PC-9 (cell line): ENCODE measurements at regions not wholly inside any gene's neighbourhood (a gene's known extent, or its start where the extent isn't known, plus 50 kb on each side); places are given as distances from the start of the nearest gene placed in this dataset.

Experiments used
- BruUV-seq: library from RNA; stranded (reverse); fragments of 400-500 nt; replicated peaks from 2 replicates; lab custom pipeline; 2021; lab: Mats Ljungman, UMichigan
- CTCF ChIA-PET: fragments of 300-600 bp; sonication (Branson Sonifier 250); formaldehyde crosslinking; loops from one replicate; lab custom pipeline; 2022; ENCODE audit warnings: antibody characterized with exemption; lab: Charles Lee
- POLR2A ChIA-PET: fragments of 300-600 bp; sonication (Branson Sonifier 250); formaldehyde crosslinking; loops from one replicate; lab custom pipeline; 2022; ENCODE audit warnings: antibody characterized with exemption; ENCODE audit not compliant: unreplicated experiment; lab: Charles Lee
- DNase-seq, 2 experiments: peaks; one replicate each; pipeline versions ENCODE4 v3.0.0 to v3.0.0-alpha.2; 2015 to 2022; ENCODE audit warnings: mixed read lengths in 1 of 2
- H2AFZ ChIP-seq: fragments of 200-600 bp; sonication (generic); 2 replicates; pipeline ENCODE4 v1.8.1; 2017; ENCODE audit warnings: antibody characterized with exemption
- H3F3A ChIP-seq: fragments of 200-600 bp; sonication (generic); 2 replicates; pipeline ENCODE4 v1.8.1; 2017; ENCODE audit warnings: antibody characterized with exemption, mild to moderate bottlenecking, low read depth; ENCODE audit not compliant: insufficient read depth
- H3K27ac ChIP-seq: fragments of 200-600 bp; sonication (generic); 2 replicates; pipeline ENCODE4 v1.6.1; 2016; ENCODE audit warnings: mixed run types
- H3K27me3 ChIP-seq: fragments of 200-600 bp; sonication (generic); 2 replicates; pipeline ENCODE4 v1.6.1; 2016; ENCODE audit warnings: low read depth, mixed run types; ENCODE audit not compliant: insufficient read depth
- H3K36me3 ChIP-seq: fragments of 200-600 bp; sonication (generic); 2 replicates; pipeline ENCODE4 v1.6.1; 2016; ENCODE audit warnings: low read depth, mixed run types
- H3K4me1 ChIP-seq: fragments of 200-600 bp; sonication (generic); replicated peaks from 2 replicates; pipeline ENCODE4 v1.6.1; 2016; ENCODE audit warnings: mixed run types; ENCODE audit not compliant: insufficient read depth
- H3K4me2 ChIP-seq: fragments of 200-600 bp; sonication (generic); 2 replicates; pipeline ENCODE4 v1.6.1; 2017; ENCODE audit warnings: mixed run types
- H3K4me3 ChIP-seq: fragments of 200-600 bp; sonication (generic); 2 replicates; pipeline ENCODE4 v1.6.1; 2016; ENCODE audit warnings: mixed run types
- H3K79me2 ChIP-seq: fragments of 200-600 bp; sonication (generic); 2 replicates; pipeline ENCODE4 v1.6.1; 2017; ENCODE audit warnings: low read depth, mixed run types
- H3K9me2 ChIP-seq: fragments of 200-600 bp; sonication (generic); 2 replicates; pipeline ENCODE4 v1.8.1; 2017; ENCODE audit warnings: mild to moderate bottlenecking; ENCODE audit not compliant: insufficient read depth
- H3K9me3 ChIP-seq: fragments of 200-600 bp; sonication (generic); 2 replicates; pipeline ENCODE4 v1.8.1; 2016; ENCODE audit warnings: low read depth; ENCODE audit not compliant: insufficient read depth
- H4K20me1 ChIP-seq: fragments of 200-600 bp; sonication (generic); 2 replicates; pipeline ENCODE4 v1.8.1; 2017; ENCODE audit not compliant: insufficient read depth
- EZH2 ChIP-seq: fragments of 200-600 bp; sonication (generic); IDR thresholded peaks from 2 replicates; pipeline ENCODE4 v1.8.0; 2017; ENCODE audit warnings: antibody characterized with exemption, low read depth
- intact Hi-C: fragments of 100-400 bp; cut with micrococcal nuclease; formaldehyde crosslinking; loops from one replicate; pipeline ENCODE4 v1.10.0; 2022; ENCODE audit not compliant: unreplicated experiment
- TF ChIP-seq, protein P1 (sequence below): fragments of 200-600 bp; sonication (generic); conservative IDR thresholded peaks from 2 replicates; pipeline ENCODE4 v1.6.1; 2017; ENCODE audit warnings: mixed run types, antibody characterized with exemption, mild to moderate bottlenecking, moderate library complexity

- TF ChIP-seq, protein P1, sequence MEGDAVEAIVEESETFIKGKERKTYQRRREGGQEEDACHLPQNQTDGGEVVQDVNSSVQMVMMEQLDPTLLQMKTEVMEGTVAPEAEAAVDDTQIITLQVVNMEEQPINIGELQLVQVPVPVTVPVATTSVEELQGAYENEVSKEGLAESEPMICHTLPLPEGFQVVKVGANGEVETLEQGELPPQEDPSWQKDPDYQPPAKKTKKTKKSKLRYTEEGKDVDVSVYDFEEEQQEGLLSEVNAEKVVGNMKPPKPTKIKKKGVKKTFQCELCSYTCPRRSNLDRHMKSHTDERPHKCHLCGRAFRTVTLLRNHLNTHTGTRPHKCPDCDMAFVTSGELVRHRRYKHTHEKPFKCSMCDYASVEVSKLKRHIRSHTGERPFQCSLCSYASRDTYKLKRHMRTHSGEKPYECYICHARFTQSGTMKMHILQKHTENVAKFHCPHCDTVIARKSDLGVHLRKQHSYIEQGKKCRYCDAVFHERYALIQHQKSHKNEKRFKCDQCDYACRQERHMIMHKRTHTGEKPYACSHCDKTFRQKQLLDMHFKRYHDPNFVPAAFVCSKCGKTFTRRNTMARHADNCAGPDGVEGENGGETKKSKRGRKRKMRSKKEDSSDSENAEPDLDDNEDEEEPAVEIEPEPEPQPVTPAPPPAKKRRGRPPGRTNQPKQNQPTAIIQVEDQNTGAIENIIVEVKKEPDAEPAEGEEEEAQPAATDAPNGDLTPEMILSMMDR = no peak
- TF ChIP-seq EZH2 = no peak
- no peak overlapping the region for H3K4me3 ChIP-seq
- H3K36me3 ChIP-seq = no peaks in the 10 kb centered on the region
- ChIA-PET CTCF (no interaction called here), POLR2A (no interaction called here)
- H3K4me2 ChIP-seq = no peak overlapping the region
- intact Hi-C loops = no loop called here
- H3K4me1 ChIP-seq = no peaks in the 10 kb centered on the region
- H3K27me3 ChIP-seq = no peaks in the 10 kb centered on the region
- no TSS peak for BruUV-seq
- H3K79me2 ChIP-seq = no peaks in the 10 kb centered on the region
- H3K27ac ChIP-seq = no peak overlapping the region
- no peaks in the 10 kb centered on the region for H3F3A ChIP-seq
- no peak for DNase-seq
- no peaks in the 10 kb centered on the region for H4K20me1 ChIP-seq
- no peaks in the 10 kb centered on the region for H3K9me2 ChIP-seq
- no peak overlapping the region for H2AFZ ChIP-seq
- H3K9me3 ChIP-seq = no peaks in the 10 kb centered on the region
Measured at GRCh38 chr13:72462726-72463125, 264.7 kb downstream of the MZT1 start.

- BruUV-seq = no TSS peak
- no peak for TF ChIP-seq EZH2
- Histone ChIP-seq H3K27me3 (no peaks in the 10 kb centered on the region), H3K4me2 (no peak overlapping the region), H3F3A (no peaks in the 10 kb centered on the region), H3K27ac (no peak overlapping the region), H3K4me3 (no peak overlapping the region), H2AFZ (no peak overlapping the region), H4K20me1 (no peaks in the 10 kb centered on the region), H3K9me2 (no peaks in the 10 kb centered on the region), H3K79me2 (no peaks in the 10 kb centered on the region), H3K36me3 (no peaks in the 10 kb centered on the region), H3K4me1 (no peaks in the 10 kb centered on the region), H3K9me3 (no peaks in the 10 kb centered on the region)
- intact Hi-C loops = no loop called here
- ChIA-PET POLR2A (no interaction called here), CTCF (no interaction called here)
- DNase-seq = no peak
Measured at GRCh38 chr13:72462166-72462565, 265.3 kb downstream of the MZT1 start.

DNA sequence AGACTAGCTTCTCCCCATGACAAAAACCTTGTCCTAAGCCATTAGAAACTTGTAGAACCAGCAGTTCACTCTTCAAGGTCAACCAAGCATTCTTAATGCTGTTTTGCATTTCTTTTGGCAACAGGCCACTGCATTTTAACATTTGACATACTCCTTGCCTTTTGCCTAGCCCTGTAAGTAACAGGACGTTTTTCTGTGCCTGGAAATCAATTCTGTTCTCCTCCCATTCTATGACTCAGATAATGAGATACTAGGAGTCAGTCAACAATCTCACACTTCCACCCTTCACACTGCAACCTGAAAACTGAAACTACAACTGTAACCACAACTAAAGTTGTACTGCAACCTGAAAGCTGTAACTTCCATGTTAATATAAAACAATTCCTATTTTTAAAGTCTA is 268.7 kb downstream of the MZT1 start:
- TF ChIP-seq, protein P1 = no peak
- no peak for TF ChIP-seq EZH2
- intact Hi-C loops = no loop called here
- Histone ChIP-seq H3K79me2 (no peaks in the 10 kb centered on the region), H2AFZ (no peak overlapping the region), H4K20me1 (no peaks in the 10 kb centered on the region), H3K4me3 (no peak overlapping the region), H3K9me3 (no peaks in the 10 kb centered on the region), H3K36me3 (no peaks in the 10 kb centered on the region), H3K27ac (no peak overlapping the region), H3K4me2 (no peak overlapping the region), H3K27me3 (no peaks in the 10 kb centered on the region), H3K9me2 (no peaks in the 10 kb centered on the region), H3F3A (no peaks in the 10 kb centered on the region), H3K4me1 (no peaks in the 10 kb centered on the region)
- POLR2A ChIA-PET = interaction anchor here (0.7 kb wide), 1 partner anchor 600 kb away, joined by 4 read pairs; no protein-coding TSS in a partner anchor
- CTCF ChIA-PET = no interaction called here
- DNase-seq = peak; percentile 36 to 57
- no TSS peak for BruUV-seq

DNA sequence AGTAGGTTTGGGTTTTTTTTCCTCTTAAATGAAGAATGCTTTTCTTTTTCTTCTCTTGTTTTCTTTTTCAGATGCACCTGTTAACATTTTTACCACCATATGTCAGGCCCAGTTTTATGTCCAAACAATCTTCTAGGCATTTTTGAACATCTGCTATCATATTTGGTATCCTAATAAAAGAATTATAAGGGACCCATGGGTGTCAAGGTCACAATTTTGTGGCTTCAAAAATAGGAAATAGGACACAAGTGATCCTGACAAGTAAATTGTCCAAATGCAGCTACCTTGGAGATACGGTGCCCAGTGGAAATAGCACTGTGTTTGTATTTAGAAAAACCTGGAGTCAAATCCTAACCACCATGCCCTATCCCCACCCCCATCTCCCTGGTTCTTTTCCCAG is 270.3 kb downstream of the MZT1 start:
- no TSS peak for BruUV-seq
- intact Hi-C loops = no loop called here
- H3K27me3 ChIP-seq = no peaks in the 10 kb centered on the region
- H2AFZ ChIP-seq = no peak overlapping the region
- TF ChIP-seq, protein P1 = no peak
- H3K27ac ChIP-seq = no peak overlapping the region
- H3F3A ChIP-seq = no peaks in the 10 kb centered on the region
- CTCF ChIA-PET = no interaction called here
- POLR2A ChIA-PET = interaction anchor here (0.6 kb wide), 1 partner anchor 33 kb away, joined by 3 read pairs; no protein-coding TSS in a partner anchor
- no peaks in the 10 kb centered on the region for H3K79me2 ChIP-seq
- no peaks in the 10 kb centered on the region for H3K9me3 ChIP-seq
- H3K9me2 ChIP-seq = no peaks in the 10 kb centered on the region
- H3K4me3 ChIP-seq = no peak overlapping the region
- no peaks in the 10 kb centered on the region for H4K20me1 ChIP-seq
- H3K4me1 ChIP-seq = no peaks in the 10 kb centered on the region
- H3K36me3 ChIP-seq = no peaks in the 10 kb centered on the region
- DNase-seq = no peak
- no peak overlapping the region for H3K4me2 ChIP-seq
